ENCODE measurements at regions not wholly inside any gene's neighbourhood (a gene's known extent, or its start where the extent isn't known, plus 50 kb on each side); places are given as distances from the start of the nearest gene placed in this dataset.

DNA sequence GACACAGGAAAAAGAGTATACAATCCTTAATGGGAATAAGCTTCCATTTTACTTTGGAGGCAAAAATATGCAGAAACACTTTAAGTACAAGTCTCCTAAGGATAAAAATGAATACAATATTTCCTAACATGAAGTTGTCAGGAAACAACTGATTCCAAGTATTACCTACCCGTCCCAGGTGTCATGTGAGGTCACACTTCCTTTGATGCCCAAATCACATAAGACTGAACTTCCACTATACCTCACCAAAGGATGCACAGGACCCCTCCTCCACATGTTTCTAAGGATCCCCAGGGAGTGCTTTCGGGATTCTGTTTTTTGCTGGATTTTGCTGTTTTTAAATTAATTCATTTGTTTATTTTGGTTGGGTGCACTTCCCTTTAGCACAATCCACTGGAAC is 438.5 kb upstream of the TCF4 start:
- no peak overlapping the region for H4K91ac ChIP-seq (ENCODE audit: insufficient read length, low read depth, low read length)
- no peak overlapping the region for H3K9ac ChIP-seq (ENCODE audit: extremely low read depth, insufficient read length, low read length)
- Mint-ChIP-seq H3K27me3 (ENCODE audit: low read depth) (no peaks in the 10 kb centered on the region), H3K36me3 (ENCODE audit: insufficient read depth in 1 of 3, low read depth in 3 of 3) (peaks cover 0 to 4% (median 0%) of the 10 kb centered on the region in 3 experiments; a peak in 1 of 7 replicates), H3K27ac (peak overlapping the region in 1 of 3 experiments; percentile 88; a peak in 1 of 7 replicates), H3K9me3 (no peaks in the 10 kb centered on the region), H3K4me1 (peaks cover 6 to 7% of the 10 kb centered on the region in 2 experiments; a peak in 3 of 4 replicates), H3K4me3 (no peak overlapping the region)
- H3K4me1 ChIP-seq (ENCODE audit: insufficient read depth, low read length), result no peaks in the 10 kb centered on the region
- H2BK5ac ChIP-seq (ENCODE audit: insufficient read length, low read length), result no peak overlapping the region
- no peak overlapping the region for H3K27ac ChIP-seq (ENCODE audit: insufficient read length, low read depth, low read length)
- no peaks in the 10 kb centered on the region for H3K9me3 ChIP-seq (ENCODE audit: control insufficient read depth, low read depth, low read length)
- no peak overlapping the region for H2BK120ac ChIP-seq (ENCODE audit: low read depth, low read length, poor library complexity, severe bottlenecking)
- no peak for DNase-seq
- H3K56ac ChIP-seq (ENCODE audit: insufficient read length, low read depth, low read length), result no peak overlapping the region
- no peak overlapping the region for H4K5ac ChIP-seq (ENCODE audit: insufficient read length, low read depth, low read length)
- no peaks in the 10 kb centered on the region for H3K23me2 ChIP-seq (ENCODE audit: insufficient read length, low read depth, low read length, poor library complexity, severe bottlenecking)
- H3K27me3 ChIP-seq (ENCODE audit: insufficient read depth, low read length), result no peaks in the 10 kb centered on the region; the same call in 1 of the 2 replicates
- H2AFZ ChIP-seq (ENCODE audit: low read length), result no peak overlapping the region
- no peak overlapping the region for H3K18ac ChIP-seq (ENCODE audit: insufficient read length, low read depth, low read length)
- H2BK12ac ChIP-seq (ENCODE audit: insufficient read length, low read depth, low read length), result no peak overlapping the region
- TF ChIP-seq, protein P1, sequence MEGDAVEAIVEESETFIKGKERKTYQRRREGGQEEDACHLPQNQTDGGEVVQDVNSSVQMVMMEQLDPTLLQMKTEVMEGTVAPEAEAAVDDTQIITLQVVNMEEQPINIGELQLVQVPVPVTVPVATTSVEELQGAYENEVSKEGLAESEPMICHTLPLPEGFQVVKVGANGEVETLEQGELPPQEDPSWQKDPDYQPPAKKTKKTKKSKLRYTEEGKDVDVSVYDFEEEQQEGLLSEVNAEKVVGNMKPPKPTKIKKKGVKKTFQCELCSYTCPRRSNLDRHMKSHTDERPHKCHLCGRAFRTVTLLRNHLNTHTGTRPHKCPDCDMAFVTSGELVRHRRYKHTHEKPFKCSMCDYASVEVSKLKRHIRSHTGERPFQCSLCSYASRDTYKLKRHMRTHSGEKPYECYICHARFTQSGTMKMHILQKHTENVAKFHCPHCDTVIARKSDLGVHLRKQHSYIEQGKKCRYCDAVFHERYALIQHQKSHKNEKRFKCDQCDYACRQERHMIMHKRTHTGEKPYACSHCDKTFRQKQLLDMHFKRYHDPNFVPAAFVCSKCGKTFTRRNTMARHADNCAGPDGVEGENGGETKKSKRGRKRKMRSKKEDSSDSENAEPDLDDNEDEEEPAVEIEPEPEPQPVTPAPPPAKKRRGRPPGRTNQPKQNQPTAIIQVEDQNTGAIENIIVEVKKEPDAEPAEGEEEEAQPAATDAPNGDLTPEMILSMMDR (conservative IDR thresholded peaks at IDR 0.05), result no peak
- H2AK5ac ChIP-seq (ENCODE audit: insufficient read length, low read length), result no peak overlapping the region
- no peaks in the 10 kb centered on the region for H3K79me1 ChIP-seq (ENCODE audit: insufficient read depth, low read depth, low read length, poor library complexity, severe bottlenecking)
- H2BK20ac ChIP-seq (ENCODE audit: low read depth, low read length, poor library complexity, severe bottlenecking), result no peak overlapping the region
- no peak overlapping the region for H2BK15ac ChIP-seq (ENCODE audit: low read depth, low read length)
- H3K23ac ChIP-seq (ENCODE audit: insufficient read length, low read depth, low read length), result no peak overlapping the region
- H4K8ac ChIP-seq (replicated peaks; ENCODE audit: insufficient read length, low read depth, low read length), result no peak overlapping the region
- H3K14ac ChIP-seq (ENCODE audit: insufficient read depth, low read length), result no peak overlapping the region
- WGBS (ENCODE audit: extremely low coverage, insufficient read length, low lambda C conversion rate), result no CpG with 5 or more reads among the region's 2 CpGs
- H4K20me1 ChIP-seq (ENCODE audit: control insufficient read depth, insufficient read depth, insufficient read length), result no peaks in the 10 kb centered on the region
- no peak overlapping the region for H3T11ph ChIP-seq (ENCODE audit: low read length)
- H3K4ac ChIP-seq (ENCODE audit: low read depth, low read length), result no peak overlapping the region
- H3K79me2 ChIP-seq (ENCODE audit: insufficient read depth, low read length), result no peaks in the 10 kb centered on the region
- no peak overlapping the region for H3K4me2 ChIP-seq (ENCODE audit: insufficient read depth, insufficient read length, low read length)
